GM19025 (cell line): ENCODE measurements at regions not wholly inside any gene's neighbourhood (a gene's known extent, or its start where the extent isn't known, plus 50 kb on each side); places are given as distances from the start of the nearest gene placed in this dataset.

Experiments used
- ATAC-seq: cut with Tn5 transposase; IDR thresholded peaks from one replicate; pipeline ENCODE4 v1.9.1; 2021; ENCODE audit warnings: mild to moderate bottlenecking, low read depth, moderate library complexity; ENCODE audit not compliant: unreplicated experiment

DNA sequence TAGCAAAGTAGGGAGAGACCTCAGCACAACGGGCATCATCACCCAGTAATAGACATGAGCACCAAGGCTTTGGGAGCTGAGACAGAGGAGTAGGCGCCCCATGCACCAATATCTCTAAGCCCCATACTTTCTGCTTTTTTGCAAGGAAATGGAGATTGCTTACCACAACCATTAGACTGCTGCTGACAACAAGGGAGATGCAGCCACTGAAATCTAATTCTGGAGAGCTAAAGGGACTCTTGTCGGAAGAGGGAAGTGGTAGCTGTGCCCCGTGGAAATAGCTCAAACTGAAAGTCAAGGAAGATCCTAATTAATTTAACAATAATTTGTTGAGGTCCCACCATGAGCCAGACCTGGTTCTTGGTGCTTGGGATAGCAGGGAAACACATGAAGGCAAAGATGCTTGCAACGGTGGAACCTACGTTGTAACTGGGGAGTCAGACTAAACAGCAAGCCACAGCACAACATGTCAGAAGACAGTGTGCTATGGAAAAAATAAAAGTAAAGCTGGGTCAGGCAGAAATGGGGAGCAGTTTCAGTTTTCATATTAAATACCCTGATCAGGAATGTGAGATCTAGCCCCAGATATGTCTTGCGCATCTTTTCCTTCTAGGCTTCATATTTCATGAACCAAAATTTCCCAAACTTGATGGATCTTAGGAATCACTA is 1131.0 kb downstream of the BCL11B start:
- ATAC-seq = no peak

DNA sequence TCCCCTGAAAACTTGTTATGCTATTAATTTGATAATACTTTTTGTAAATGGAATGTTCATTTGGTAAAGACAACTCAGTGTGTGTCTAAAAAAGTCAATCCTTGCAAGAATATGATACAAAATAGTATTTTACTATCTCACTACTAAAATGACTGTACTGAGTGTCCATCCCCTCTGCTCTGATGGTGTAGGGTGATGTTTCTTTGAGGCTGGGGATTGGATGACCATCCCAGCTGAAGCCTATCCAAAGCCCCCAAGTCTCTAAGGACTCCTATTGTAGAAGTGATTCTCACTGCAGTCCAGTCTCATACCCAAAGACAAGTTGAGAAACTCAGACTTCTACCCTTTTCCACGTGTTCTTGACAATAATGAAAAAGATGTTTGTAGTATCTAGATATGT is 1128.4 kb downstream of the BCL11B start:
- ATAC-seq = no peak

DNA sequence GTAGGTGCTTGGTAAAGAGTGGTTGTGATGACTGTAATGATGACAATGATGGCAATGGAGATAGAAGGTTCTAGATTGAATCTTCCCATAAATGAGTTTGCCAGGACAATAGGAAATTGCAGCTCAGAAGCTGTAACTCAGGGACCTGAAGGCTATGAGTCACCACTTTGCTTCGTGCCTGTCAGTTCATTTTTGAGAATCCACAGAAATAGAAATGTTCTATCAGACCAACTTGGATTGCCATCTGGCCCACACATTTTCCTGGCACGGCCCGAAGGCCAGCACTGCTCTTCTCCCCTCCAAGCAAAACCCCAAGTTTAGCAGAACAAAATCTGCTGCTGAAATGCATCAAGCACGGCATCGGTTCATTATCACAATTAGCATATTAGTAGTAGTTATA is 1127.0 kb downstream of the BCL11B start:
- ATAC-seq = no peak

DNA sequence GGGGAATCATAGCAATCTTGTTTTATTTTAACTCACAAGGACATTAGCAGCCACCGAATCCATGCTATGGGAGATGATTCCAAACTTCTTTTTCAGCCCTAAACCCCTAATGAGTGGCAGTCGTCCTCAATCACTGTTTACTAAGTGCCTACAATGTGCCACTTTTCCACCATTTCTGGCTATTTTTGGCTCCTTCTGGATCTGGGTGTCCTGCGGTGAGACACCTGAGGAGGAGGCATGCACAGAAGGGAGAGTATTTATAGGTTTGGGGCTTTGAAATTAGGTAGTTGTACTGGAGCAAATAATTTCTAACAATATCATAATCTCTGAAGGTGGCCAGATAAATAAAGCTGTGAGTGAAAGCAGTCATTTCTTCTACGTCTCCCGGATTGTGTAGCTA is 1125.6 kb downstream of the BCL11B start:
- no peak for ATAC-seq

DNA sequence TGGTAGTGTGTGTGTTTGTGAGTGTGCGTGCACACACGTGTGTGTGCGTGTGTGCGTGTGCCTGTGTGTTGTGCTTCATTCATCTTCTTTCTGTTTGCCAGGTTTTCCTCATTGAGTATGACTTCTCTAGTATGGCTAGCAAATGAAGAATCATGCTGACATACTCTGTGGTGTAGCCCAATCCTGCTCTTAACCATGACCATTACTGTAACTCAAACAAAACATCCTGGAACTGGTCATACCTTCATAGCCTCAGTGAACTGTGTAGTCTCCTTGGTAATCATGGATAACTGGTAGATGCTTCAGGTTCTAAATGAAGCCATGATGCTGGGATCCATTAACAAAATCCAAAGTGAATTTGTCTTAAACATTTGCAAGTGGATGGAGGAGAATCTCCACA is 1117.7 kb downstream of the BCL11B start:
- ATAC-seq = no peak

DNA sequence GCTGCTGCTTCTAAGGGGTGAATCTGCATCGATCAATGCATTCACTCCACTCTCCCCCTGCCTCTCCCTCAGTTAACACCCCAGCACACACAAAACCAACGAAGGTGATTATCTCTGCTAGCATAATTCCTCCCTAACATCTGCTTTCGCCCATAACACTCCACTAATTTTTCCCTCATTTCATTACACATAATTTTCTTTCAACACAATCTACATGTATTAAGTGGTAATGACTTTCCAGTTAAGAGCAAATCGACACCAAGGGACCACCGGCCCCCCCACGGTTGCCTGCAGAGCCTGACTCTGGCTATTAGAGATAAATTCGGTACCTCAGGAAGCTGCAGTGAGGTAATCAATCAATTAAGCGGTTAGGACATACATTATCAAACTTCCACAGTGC is 1115.6 kb downstream of the BCL11B start:
- no peak for ATAC-seq

DNA sequence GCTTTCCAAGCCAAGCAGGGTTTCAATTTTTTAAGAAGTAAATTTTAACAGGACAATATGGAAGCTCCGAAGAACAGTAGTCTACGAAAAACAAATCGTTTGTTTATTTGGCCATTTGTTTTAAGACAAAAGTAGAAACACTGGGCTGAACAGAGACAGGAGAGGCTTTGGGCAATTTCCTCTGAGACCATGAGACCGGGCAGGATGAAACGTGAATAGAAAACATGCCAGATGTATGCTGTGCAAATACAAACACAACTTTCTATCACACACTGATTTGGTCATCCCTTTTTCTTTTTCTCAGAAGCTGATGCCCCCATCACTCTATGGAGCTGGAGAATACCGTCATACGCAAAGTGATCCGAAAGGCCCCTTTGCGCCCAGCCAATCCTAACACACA is 1111.1 kb downstream of the BCL11B start:
- ATAC-seq = no peak

DNA sequence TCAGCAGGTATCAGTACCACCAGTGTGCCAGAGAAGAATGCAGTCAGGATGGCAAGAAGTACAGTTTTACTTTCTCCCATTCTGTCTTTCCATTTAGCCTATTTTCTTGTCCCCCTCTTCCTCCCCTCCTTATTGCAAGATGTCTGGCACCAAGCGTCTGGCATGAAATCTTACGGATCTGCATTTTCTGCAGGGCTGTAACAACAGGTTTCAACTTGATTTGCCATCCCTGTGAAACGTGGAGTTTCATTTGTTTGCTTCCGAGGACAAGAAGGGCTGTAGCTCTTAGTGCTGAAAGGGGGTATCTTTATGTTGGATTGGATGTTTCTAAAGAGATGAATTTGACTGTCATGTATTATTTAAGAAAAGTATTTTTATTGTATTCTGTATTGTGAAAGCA is 1110.6 kb downstream of the BCL11B start:
- ATAC-seq = no peak

DNA sequence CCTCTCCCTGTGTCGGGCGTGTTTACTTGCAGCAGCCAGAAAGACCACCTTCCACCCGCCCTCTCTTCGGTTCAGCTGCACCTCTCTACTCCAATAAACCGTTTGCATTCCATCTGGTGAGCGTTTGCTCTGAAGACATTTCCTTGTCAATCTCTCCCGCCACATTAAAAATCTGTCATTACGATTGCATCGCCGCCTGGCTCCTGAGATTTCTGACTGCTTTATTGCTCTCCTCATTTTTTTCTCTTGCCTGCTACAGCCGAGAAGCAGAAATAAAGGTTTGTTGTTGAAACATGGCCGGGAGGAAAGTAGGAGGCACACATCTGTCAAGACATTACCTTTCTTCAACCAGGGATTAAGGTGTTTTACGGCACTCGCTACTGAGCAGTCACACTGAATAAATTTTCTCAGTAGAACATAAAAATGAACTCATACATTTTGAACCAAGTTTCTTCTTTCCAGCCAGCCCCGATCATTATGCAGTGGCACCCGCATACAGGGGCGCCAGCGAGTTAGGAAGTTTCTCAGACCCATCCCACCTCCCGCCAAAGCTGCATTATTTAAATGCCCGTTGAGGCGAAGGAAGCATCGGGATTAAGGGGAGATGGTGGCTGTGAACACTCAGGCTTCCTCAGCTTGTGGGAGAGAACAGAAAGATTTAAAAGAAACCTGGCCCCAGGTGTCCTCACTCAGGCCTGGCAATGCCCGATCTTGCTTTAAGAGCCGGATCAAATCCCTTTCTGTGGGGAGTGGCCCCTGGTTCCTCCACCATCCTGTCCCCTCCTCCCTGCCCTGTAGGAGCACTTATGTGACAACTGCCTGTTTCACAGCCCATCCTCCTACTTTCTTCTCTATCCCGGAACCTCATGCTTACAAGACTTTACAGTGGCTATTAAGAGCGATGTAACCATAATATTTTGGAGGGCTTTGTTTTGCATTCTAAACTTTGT is 1108.9 kb downstream of the BCL11B start:
- no peak for ATAC-seq

DNA sequence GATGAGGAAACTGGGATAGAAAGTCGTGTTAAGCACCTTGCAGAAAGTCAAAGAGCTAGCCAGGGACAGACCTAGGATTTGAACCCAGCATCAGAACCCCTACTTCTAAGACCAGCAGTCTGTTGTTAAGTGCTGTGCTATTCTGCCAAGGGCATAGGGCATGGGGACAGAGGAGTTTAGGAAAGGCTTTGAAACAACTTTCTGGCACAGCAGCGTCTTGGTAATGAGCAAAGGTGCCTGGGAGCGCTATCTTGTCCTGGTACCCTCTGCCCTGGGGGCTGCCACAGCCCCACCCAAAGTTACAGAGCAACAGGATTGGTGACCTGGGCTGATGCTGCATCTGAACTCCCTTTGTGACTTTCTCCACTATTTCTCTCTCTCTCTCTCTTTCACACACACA is 1108.1 kb downstream of the BCL11B start:
- ATAC-seq = no peak

DNA sequence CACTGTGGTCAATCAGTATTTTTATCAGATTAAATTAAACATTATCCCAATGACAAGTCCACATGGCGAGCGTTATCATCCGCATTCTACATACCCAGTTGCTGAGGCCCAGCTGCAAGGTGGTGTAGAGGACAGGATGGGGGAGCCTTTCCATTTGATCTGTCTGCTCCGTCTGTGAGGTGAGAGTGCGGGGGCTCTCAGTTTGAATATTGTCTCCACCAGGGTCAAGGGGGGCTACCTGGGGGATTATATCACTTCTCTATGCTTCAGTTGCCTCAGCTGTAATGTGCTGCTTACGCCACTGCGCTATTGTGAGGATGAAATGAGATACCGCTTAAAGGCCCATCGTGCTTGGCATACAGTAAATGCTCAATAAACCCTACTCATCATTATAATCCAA is 1106.0 kb downstream of the BCL11B start:
- ATAC-seq = no peak

DNA sequence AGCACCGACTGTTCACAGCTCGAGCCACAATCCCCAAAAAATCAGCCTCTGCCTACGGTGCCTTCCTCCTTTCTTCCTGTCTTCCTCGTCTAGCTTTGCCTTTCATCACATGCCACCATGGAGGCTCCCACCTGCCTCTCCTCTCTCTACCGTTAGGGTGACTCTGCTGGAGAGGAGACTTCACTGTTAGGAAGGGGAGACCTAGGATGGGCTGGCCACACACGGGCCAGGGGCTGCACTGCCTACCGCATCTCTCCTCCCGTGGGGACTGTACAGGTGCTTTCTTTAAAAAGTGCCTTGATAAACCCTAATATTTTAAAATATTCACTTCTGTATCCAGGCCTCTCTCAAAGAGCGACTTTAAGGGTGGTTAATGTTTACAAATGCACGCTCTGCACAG is 1104.7 kb downstream of the BCL11B start:
- ATAC-seq = no peak

DNA sequence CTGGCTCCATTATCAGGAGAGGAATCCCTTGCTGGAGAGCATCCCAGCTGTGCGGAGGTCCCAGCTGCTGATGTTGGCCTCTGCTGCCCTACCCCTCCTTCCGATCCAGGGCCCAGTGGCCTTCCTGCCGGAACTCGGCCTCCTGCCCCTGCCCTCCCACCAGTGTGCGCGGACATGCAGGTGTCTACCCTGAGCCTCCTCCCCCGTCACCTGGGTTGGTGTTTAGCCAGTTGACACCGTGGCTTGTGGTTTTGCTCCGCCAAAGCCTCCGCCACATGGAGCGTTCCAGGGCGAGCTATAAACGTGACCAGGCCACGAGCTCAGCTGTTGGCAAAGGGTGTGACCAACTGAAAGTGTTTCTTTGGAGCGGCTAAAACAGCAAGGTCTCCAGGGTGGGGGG is 1104.3 kb downstream of the BCL11B start:
- ATAC-seq = no peak

DNA sequence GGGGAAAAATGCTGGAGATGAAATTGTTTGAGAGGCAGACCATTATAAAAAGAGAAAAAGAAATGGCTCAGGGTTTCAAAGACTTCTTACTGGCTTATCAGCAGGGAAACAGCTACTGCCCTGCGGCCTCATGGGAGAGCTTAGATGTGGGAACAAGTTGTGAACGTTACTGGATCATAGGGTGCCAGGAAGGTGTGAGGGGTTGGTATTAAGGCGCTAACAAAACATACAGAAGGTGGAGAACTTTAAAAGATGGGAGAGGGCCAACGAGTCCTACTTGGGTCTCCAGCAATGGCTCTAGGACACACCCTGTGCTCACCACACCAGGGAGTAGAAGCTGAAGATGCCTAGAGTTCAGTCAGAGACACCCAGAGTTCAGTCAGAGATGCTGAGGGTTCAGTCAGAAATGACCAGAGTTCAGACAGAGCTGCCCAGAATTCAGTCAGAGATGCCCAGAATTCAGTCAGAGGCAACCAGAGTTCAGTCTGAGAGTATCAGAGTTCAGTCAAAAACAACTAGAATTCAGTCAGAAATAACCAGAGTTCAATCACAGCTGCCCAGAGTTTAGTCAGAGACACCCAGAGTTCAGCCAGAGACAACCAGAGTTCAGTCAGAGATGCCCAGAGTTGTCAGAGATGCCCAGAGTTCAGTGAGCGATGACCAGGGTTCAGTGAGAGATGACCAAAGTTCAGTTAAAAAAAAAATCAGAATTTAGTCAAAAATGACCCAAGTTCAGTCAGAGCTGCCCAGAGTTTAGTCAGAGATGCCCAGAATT is 1103.6 kb downstream of the BCL11B start:
- no peak for ATAC-seq

DNA sequence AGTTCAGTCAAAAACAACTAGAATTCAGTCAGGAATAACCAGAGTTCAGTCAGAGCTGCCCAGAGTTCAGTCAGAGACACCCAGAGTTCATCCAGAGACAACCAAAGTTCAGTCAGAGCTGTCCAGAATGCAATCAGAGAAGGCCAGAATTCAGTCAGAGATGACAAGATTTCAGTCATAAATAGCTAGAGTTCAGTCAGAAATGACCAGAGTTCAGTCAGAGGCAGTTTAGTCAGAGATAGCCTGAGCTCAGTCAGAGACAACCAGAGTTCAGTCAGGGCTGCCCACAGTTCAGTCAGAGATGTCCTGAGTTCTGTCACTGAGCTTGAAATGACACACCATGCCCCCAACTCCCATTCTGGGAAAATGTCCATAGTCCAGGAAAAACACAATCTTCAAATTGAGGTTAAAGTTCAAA is 1102.8 kb downstream of the BCL11B start:
- ATAC-seq = no peak

DNA sequence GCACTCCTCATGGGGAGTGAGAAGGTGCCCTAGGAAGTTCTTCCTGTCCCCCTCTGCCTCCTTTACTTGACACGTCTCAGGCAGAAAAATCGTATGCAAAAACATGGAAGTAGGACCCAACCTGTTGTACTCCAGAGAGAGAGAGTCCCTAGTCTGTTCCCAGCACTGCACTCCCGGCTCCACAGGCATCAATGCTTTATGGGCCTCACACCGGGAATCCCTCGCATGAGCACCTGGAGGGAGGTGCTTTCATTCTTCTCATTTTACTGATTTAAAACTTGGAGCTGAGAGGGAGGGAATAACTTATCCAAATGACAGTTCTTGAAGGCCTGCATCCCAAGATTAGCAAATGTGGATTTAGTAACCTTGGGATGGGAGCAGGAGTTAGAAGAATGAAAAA is 1101.4 kb downstream of the BCL11B start:
- ATAC-seq = no peak

DNA sequence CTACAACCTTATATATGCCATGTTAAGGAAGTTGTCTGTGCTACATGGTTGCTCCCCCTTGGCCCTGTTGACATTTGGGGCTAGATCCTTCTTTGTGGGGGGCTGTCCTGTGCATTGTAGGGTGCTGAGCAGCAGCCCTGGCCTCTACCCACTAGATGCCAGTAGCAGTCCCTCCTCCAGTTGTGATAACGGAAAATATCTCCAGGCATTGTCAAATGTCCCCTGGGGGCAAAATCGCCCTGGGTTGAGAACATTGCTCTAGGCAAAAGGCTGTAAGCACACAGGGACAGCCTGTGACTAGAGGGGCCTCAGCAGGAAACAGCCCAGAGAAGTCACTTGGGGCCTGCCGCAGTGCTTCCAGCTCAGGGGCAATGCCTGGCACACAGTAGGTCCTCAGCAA is 1100.3 kb downstream of the BCL11B start:
- no peak for ATAC-seq

DNA sequence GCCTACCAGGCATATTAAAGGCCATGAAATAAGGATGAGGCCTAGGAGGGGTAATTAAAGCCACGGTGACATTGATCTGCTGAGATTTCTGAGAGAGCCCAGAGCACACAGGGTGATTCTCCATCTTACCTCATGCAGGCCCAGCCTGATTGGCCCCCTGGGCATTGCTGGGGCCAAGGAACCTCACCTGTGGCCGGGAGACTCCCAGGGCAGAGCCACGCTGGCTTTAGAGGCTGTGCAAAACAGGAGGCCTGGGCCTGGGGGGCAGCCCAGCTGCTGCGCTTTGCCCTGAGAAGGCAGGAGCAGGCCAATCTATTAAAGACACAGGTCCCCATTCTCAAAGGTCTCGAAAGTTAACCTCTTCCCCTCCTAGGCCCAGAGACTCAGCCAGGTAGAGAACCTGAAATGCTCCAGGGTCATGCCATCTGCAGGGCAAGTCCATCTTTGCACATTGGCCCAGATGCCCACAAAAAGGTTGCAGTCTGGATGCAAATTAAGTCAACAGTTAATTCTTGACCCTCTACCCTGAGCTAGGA is 1099.7 kb downstream of the BCL11B start:
- ATAC-seq = no peak

DNA sequence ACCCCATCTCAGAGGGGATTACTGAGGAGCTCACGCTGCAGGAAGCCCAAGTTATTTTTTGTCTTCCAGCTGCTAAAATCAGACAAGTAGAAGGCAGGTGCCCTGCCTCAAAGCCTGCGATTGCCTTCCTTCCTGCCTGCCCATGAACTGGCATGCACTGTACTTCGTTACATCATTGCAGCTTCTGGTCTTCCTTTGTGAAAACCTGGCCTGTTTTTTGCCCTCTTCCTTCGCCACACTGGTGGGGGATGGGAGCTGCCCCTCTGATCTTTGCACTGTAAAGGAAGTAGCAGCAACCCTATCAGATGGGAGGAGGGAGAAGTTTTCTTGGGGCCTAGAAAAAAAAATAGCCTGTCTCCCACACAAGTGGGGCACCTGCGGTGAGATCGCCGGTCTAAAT is 1098.7 kb downstream of the BCL11B start:
- no peak for ATAC-seq

DNA sequence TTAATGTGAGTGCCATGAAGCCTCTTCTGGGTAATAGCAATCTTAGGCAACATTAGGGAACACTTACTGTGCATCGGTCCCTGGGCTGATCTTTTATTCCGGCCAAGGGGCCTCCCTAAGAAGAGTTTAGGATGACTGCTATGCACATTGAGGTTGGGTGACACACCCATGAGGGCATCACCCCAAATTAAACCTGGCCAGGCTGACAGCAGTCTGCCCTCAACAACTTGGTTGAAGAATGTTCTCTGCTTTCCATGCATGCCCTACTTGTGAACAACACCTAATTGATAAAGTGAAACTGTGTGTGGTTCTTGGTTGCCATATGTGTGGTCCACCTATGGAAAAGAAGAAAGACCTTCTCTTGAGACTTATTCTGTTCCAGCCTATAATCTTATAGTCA is 1098.0 kb downstream of the BCL11B start:
- no peak for ATAC-seq

DNA sequence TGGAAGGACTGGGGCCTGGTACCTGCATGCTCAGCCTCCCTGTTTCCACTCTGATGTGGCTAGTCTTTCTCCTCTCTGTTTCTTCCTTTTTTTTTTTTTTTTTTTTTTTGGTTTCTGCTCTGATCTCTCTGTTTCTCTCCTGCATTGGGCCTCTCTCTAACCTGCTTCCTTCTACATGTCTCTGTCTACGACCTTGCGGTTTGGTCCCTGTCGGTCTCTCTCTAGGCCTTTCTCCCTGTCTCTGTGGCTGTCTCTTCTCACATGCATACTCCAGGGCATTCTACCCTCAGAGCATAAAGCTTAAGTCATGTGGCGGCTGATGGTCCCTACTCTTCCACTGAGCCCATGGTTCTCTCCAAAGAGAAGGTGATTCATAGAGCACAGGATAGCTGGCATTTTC is 1096.6 kb downstream of the BCL11B start:
- ATAC-seq = no peak
